ENCODE measurements at regions not wholly inside any gene's neighbourhood (a gene's known extent, or its start where the extent isn't known, plus 50 kb on each side); places are given as distances from the start of the nearest gene placed in this dataset.

DNA sequence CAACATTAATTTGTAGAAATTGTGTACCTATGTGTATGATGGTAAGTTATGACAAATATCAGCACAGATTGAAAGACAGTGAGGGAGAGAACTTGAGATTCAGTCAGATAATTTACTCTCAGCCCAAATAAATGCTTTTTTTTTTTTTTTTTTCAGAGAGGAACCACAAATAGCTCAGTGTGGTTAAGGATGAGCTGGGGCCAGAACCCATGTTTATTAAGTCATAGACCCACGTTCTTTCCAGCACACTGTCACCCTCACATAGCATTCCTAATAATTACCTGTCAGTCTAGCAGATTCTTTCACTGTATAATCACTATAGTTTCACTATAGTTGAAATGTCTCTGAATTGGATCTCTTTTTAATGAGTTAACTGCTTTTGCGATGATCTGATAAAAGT lies 246.1 kb downstream of the ZIC1 start:
- Histone ChIP-seq H3K4me1 (ENCODE audit: insufficient read depth, low read length, poor library complexity, severe bottlenecking) (no peaks in the 10 kb centered on the region), H3K9me3 (ENCODE audit: low read depth, low read length, poor library complexity, severe bottlenecking) (no peaks in the 10 kb centered on the region), H3K36me3 (ENCODE audit: insufficient read depth, low read length, poor library complexity, severe bottlenecking) (no peaks in the 10 kb centered on the region), H3K27ac (ENCODE audit: low read depth, low read length, poor library complexity, severe bottlenecking) (no peak overlapping the region), H3K4me3 (ENCODE audit: low read depth, low read length, poor library complexity, severe bottlenecking) (no peak overlapping the region), H3K27me3 (replicated peaks; ENCODE audit: insufficient read depth, low read depth, low read length, poor library complexity) (no peaks in the 10 kb centered on the region)
- ChIA-PET CTCF (no interaction called here), POLR2A (ENCODE audit: low non-redundant PET) (no interaction called here)
- DNase-seq (ENCODE audit: low spot score), result no peak
- intact Hi-C loops (cut with micrococcal nuclease; ENCODE audit: unreplicated experiment), result no loop called here
- TF ChIP-seq EZH2 (IDR thresholded peaks at IDR 0.05; ENCODE audit: borderline replicate concordance, low read depth, low read length, poor library complexity, severe bottlenecking) (no peak), CTCF (conservative IDR thresholded peaks at IDR 0.05; ENCODE audit: low read depth, low read length) (no peak)
- no TSS peak for BruUV-seq (replicated peaks)

- H3K27me3 ChIP-seq (replicated peaks; ENCODE audit: insufficient read depth, low read depth, low read length, poor library complexity), result no peaks in the 10 kb centered on the region
- CTCF ChIA-PET, result no interaction called here
- no peak for DNase-seq (ENCODE audit: low spot score)
- H3K36me3 ChIP-seq (ENCODE audit: insufficient read depth, low read length, poor library complexity, severe bottlenecking), result no peaks in the 10 kb centered on the region
- intact Hi-C loops (cut with micrococcal nuclease; ENCODE audit: unreplicated experiment), result no loop called here
- no peaks in the 10 kb centered on the region for H3K9me3 ChIP-seq (ENCODE audit: low read depth, low read length, poor library complexity, severe bottlenecking)
- H3K27ac ChIP-seq (ENCODE audit: low read depth, low read length, poor library complexity, severe bottlenecking), result no peak overlapping the region
- BruUV-seq (replicated peaks), result no TSS peak
- TF ChIP-seq CTCF (conservative IDR thresholded peaks at IDR 0.05; ENCODE audit: low read depth, low read length) (no peak), EZH2 (IDR thresholded peaks at IDR 0.05; ENCODE audit: borderline replicate concordance, low read depth, low read length, poor library complexity, severe bottlenecking) (no peak)
- H3K4me3 ChIP-seq (ENCODE audit: low read depth, low read length, poor library complexity, severe bottlenecking), result no peak overlapping the region
- no peaks in the 10 kb centered on the region for H3K4me1 ChIP-seq (ENCODE audit: insufficient read depth, low read length, poor library complexity, severe bottlenecking)
- POLR2A ChIA-PET (ENCODE audit: low non-redundant PET), result no interaction called here
These were observed 246.9 kb downstream of the ZIC1 start for GRCh38 chr3:147656023-147656422.

DNA sequence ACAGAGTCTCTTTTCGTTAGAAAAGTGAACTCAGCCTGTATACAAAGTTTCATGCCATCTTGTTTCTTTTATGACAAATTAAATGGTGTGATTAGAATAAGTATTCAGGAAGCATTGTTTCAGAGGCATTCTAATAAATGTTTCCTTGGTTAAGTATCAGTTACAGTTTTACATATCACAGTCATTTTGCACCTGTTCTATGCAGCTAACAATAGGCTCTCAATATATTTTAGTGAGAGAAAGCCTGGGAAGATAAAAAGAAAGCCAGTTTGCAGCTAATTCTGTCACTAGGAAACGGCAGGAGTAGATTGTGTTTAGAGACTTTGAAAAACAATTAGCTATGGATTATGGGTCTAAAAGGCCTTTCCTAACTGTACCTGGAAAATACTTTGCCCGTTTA lies 252.8 kb downstream of the ZIC1 start:
- ChIA-PET POLR2A (ENCODE audit: low non-redundant PET) (no interaction called here), CTCF (no interaction called here)
- no peaks in the 10 kb centered on the region for H3K4me1 ChIP-seq (ENCODE audit: insufficient read depth, low read length, poor library complexity, severe bottlenecking)
- H3K4me3 ChIP-seq (ENCODE audit: low read depth, low read length, poor library complexity, severe bottlenecking), result no peak overlapping the region
- BruUV-seq (replicated peaks), result no TSS peak
- H3K9me3 ChIP-seq (ENCODE audit: low read depth, low read length, poor library complexity, severe bottlenecking), result no peaks in the 10 kb centered on the region
- no peak overlapping the region for H3K27ac ChIP-seq (ENCODE audit: low read depth, low read length, poor library complexity, severe bottlenecking)
- DNase-seq (ENCODE audit: low spot score), result no peak
- H3K36me3 ChIP-seq (ENCODE audit: insufficient read depth, low read length, poor library complexity, severe bottlenecking), result no peaks in the 10 kb centered on the region
- intact Hi-C loops (cut with micrococcal nuclease; ENCODE audit: unreplicated experiment), result no loop called here
- TF ChIP-seq EZH2 (IDR thresholded peaks at IDR 0.05; ENCODE audit: borderline replicate concordance, low read depth, low read length, poor library complexity, severe bottlenecking) (no peak), CTCF (conservative IDR thresholded peaks at IDR 0.05; ENCODE audit: low read depth, low read length) (no peak)
- H3K27me3 ChIP-seq (replicated peaks; ENCODE audit: insufficient read depth, low read depth, low read length, poor library complexity), result no peaks in the 10 kb centered on the region

All from A673 (cell line).